Sciatic nerve (tissue), 2 donors: ENCODE measurements at regions not wholly inside any gene's neighbourhood (a gene's known extent, or its start where the extent isn't known, plus 50 kb on each side); places are given as distances from the start of the nearest gene placed in this dataset.

Source experiments
- ATAC-seq: fragments of 200-7000 bp; cut with Tn5 transposase; one replicate; pipeline ENCODE4 v1.9.1; 2020; ENCODE audit warnings: mild to moderate bottlenecking, moderate library complexity
- DNase-seq: peaks from one replicate; pipeline ENCODE4 v3.0.0-alpha.2; 2020; ENCODE audit warnings: low spot score
- intact Hi-C: fragments of 100-400 bp; cut with DNase I; formaldehyde crosslinking; loops from one replicate; pipeline ENCODE4 v1.14.2; 2022
- donor health status: DM: no; HTN: no; CAD: no.
- donor health status: DM: no; HTN: no; CAD: no.

DNA sequence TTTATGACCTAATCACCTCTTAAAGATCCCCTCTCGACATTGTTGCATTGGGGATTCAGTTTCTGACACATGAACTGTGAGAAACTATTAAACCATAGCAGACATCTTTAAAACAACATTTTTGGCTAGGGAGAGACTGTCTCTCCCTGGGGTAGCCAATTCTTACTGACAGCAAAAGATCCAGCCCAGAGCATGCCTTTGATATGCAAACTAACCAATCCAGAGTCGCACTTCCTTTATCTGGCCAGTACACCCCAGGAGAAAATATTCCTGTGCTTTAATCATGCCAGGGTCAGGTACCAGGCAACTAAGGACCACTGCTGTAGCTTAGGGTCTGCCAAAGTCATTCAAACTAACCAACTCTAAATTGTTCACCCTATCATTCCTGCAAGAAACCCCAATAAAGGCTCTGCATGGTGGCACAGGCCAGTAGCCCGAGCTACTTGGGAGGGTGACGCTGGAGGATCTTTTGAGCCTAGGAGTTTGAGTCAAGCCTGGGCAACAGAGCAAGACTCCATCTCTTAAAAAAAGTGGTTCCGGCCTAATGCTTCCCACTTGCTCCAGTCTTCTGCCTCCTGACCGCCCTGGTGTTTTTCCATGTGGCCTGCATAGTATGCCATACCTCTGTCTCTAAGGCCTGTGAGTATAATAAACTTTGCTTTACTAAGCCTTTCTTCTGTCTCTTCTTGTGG, 62.3 kb upstream of the DAPK1 start:
- intact Hi-C loops: loop anchor here (10.0 kb wide), 1 partner anchor 901 kb away; no protein-coding TSS in a partner anchor
- ATAC-seq: no peak
- DNase-seq: no peak

DNA sequence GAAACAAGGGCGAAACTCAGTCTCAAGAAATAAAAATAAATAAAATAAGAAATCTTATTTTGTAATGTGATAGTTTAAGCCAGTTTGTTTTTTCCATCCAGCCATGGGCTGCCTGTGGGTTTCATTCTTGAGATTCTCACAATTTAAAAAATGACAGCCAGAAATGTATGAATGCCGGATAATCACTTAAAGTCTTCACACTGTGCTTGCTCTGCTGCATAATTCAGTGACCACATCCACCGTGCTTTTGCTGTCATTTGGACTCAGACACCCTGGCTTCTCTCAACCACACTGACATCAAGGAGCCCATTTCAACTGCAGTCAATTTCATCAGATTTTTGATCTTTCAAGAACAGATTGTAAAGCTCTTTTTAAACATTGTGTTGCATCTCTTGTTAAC, 61.0 kb upstream of the DAPK1 start:
- DNase-seq: no peak
- intact Hi-C loops: loop anchor here (10.0 kb wide), 1 partner anchor 902 kb away; no protein-coding TSS in a partner anchor
- ATAC-seq: no peak

DNA sequence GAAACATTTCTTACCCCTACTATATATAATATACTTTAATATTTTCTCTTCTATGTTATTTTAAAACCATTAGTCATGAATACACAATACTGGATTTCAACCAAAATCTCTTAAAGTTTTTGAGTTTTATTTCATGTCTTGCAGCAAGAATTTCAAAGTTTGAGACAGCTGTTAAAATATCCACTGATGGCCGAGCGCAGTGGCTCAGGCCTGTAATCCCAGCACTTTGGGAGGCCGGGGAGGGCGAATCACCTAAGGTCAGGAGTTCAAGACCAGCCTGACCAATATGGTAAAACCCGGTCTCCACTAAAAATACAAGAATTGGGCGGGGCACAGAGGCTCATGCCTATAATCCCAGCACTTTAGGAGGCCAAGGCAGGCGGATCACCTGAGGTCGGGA, 59.7 kb upstream of the DAPK1 start:
- DNase-seq (no peak), ATAC-seq (no peak)
- intact Hi-C loops: loop anchor here (10.0 kb wide), 1 partner anchor 903 kb away; no protein-coding TSS in a partner anchor

DNA sequence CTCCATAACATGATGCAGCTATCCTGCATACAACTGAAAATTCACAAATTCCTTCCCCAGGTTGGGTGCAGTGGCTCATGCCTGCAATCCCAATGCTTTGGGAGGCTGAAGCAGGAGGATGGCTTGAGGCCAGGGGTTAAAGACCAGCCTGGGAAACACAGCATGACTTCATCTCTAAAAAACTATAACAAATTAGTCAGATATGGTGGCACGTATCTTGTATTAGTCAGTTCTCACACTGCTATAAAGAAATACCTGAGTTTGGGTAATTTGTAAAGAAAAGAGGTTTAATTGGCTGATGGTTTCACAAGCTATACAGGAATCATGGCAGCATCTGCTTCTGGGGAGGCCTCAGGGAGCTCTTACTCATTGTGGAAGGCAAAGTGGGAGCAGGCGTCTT, 56.4 kb upstream of the DAPK1 start:
- ATAC-seq (no peak), DNase-seq (no peak)
- intact Hi-C loops: no loop called here

DNA sequence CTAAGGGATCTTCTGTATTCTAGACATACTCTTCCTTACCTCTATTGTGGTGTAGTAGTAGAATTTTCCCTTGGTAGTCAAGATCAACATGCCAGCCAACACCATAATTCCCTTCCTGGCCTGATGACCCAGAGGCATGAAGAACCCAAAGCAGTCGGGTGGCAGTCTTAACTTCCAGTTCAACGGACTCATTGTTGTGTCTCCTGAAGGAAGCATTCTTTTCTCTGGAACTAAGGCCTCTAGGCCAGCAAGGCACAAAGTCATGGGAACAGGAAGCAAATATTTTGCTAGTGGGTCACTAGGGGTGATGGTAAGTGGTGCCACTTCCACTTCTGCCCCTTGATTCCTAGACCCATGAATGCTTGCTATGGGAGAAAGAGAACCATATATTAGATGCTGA, 55.2 kb upstream of the DAPK1 start:
- DNase-seq (no peak), ATAC-seq (no peak)
- intact Hi-C loops: no loop called here

DNA sequence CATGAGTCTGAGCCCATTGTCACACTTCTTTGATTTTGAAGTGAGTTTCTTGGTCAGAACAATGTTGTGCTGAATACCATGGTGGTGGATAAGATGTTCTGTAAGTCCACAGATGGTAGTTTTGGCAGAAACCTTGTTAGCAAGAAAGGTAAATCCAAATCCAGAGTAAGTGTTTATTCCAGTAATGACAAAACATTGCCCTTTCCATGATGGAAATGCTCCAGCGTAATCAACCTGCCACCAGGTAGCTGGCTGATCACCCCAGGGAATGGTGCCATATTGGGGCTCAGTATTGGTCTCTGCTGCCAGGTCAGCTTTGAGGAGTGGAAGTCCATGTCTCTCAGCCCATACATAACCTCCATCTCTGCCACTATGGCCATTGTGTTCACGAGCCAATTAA, 54.7 kb upstream of the DAPK1 start:
- ATAC-seq (no peak), DNase-seq (no peak)
- intact Hi-C loops: no loop called here

DNA sequence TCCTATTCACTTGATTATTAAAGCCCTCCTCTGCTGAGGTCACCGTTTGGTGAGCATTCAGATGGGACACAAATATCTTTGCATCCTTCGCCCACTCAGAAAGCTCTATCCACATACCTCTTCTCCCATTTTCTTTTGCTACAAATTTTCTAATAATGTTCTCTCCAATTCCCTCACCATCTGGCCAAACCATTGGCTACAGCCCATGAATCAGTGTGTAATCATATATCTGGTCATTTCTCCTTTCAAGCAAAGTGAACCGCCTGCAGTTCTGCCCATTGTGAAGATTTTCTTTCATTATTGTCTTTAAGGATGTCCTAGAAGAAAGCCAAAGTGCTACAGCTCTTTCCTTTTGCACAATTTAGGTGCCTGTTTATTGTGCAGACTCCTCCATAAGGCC, 54.2 kb upstream of the DAPK1 start:
- DNase-seq (no peak), ATAC-seq (no peak)
- intact Hi-C loops: no loop called here

DNA sequence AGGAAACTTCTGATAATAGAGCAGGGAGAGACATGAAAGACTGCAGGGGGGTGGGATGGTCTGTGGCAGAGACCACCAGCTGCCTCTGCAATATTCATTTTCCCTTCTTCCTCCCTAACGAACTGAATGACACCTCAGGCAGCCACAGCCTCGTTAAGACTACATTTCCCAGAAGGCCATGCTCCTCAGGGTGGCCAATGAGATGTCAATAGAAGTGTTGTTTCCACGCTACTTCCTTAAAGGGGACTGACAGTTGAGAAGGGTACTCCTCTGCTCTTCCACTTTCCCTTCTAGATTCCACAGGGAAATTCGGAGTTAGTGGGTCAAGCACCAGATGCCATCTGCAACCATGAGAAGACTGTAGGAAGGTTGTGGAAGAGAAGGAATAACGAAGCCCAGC, 52.0 kb upstream of the DAPK1 start:
- ATAC-seq (peak; percentile 66), DNase-seq (no peak)
- intact Hi-C loops: no loop called here

DNA sequence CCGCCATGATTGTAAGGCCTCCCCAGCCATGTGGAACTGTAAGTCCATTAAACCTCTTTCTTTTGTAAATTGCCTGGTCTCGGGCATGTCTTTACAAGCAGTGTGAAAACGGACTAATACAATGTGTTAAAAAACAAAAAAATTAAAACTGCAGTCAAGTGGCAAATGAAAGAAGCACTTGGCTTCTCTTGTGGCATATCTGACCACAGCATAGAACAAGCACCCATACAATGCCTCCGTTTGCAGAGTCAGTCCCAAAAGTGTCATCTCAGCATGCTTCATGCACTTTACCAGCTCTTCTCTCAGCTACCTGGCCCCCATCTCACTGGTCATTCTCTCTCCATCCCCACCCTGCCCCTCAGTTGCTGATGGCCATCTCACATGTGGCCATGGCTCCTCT, 51.1 kb upstream of the DAPK1 start:
- intact Hi-C loops: no loop called here
- DNase-seq (no peak), ATAC-seq (no peak)

DNA sequence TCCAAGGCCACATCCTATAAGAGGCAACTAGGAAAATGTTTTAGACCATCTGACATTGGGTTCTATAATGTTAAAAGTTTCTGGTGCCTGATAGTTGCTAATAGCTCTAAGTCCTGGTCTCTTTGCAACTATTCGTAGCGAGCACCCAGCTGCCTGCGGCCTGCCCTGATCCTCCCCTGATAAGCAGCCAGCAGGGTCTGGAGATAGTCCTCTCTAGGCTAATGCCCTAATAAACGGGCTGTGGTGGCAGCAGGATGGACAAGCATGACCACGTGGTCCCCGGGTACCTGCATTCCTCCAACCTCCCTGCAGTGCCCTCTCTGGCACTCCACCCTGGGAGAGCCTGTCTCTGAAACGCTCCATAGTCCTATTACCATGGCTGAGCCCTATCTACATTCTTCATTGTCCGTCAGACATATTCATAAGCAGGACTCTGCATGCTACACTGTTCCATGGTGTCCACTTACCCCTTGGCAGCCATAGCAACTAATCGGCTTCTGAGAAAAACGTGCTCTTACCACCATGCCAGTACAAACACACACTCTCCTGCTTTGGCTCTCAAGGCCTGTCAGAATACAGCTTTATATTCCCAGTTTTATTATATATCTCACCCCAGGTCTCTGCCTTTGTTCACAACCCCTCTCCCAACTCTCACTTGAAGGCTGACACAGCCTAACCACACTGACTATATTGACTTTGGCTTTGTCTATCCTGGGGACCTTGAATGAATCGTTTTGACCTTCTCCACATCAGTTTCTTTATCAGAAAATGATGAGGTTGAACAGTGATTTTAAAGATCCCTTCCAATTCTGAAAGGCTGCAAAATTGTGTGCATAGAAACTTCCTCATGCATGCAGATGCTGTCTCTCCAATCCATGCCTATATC, 49.9 kb upstream of the DAPK1 start:
- intact Hi-C loops: no loop called here
- ATAC-seq (no peak), DNase-seq (no peak)
